SK-MEL-5 (cell line): ENCODE measurements at regions not wholly inside any gene's neighbourhood (a gene's known extent, or its start where the extent isn't known, plus 50 kb on each side); places are given as distances from the start of the nearest gene placed in this dataset.

Experiments
- DNase-seq: peaks from one replicate; pipeline ENCODE4 v3.0.0-alpha.2; 2016; ENCODE audit warnings: low read depth, low spot score
- in situ Hi-C: cut with HindIII; loops from 2 replicates; pipeline ENCODE4 v1.10.0; 2016; ENCODE audit warnings: low sequenced_read_pairs, high pct_unique_total_duplicates, low pct_unique_long_range_greater_than_20kb

DNA sequence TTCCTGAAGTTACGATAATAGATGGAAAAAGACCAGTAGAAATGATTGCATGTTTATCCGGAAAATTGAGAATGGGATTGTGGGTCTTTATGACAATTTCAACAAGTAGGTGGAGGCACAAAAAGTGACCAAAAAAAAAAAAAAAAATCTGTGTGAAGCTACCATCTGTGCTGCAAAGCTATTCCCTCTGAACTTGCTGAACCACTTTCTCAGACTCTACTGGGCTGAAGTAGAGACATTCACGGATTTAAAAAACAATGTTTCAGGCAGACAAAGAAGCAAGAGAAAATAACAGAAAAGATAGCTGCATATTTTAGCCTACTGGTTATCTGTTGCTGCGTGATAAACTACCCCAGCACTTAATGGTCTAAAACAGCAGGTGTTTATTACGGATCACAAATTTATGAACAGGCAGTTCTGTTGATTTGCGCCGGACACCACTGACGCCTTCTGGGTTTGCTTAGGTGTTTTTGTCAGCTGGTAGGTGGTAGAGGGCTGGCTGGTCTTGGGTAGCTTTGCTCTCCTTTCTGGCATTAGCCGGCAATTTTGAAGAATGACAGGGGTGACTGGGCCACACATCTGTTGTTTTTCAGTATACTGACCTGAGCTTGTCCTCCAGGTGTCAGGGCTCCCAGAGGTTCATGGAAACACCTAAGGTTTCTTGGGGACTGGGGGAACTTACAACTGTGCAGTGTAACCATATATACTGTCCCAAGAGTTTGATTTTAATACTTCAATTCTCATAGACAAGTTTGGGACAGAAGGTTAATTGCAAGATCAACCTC, 665.1 kb downstream of the CCSER2 start:
- no peak for DNase-seq
- in situ Hi-C loops, result no loop called here

- no peak for DNase-seq
- in situ Hi-C loops, result no loop called here
Observed at GRCh38 chr10:84994722-84995121, 666.3 kb downstream of the CCSER2 start.

- DNase-seq, result no peak
- in situ Hi-C loops, result no loop called here
Observed at GRCh38 chr10:84996580-84996979, 668.2 kb downstream of the CCSER2 start.

DNA sequence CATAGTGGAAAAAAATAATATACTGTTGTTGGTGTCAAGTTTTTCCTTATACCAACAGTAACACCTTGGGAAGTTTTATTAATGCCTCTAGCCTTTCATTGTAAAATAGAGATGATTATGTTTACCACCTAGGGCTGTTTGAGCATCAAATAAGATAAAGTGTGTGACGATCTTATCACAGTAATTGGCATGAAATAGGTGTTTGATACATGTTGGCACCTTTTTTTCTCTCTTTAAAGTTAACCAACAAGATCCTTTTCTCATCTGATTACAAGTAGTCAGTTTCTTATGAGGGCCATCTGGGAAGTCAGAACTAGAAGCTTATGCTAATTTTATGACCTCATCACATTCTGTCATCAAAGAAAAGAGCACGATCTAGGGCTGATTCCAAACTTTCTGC, 669.5 kb downstream of the CCSER2 start:
- in situ Hi-C loops, result no loop called here
- no peak for DNase-seq

DNA sequence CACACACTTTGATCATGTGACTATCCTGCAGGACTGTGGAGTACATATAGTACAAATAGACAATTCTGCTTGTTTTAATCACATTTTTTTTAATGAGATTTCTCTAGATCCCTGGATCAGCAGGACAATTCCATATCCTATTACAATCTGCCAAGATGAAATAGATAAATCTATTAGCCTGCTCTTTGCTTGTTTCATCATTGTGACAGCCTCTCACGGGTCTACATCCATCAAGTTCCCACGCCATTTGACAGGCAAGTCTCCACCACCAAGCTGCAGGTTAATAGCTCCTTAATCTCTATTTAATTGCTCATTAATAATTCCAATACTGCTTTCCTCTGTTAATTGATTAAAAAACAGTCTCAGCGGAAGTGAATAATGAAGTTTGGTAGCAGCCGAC, 671.5 kb downstream of the CCSER2 start:
- in situ Hi-C loops, result no loop called here
- no peak for DNase-seq

GRCh38 chr10:85003083-85003482, 674.7 kb downstream of the CCSER2 start:
- in situ Hi-C loops, result no loop called here
- DNase-seq, result no peak

DNA sequence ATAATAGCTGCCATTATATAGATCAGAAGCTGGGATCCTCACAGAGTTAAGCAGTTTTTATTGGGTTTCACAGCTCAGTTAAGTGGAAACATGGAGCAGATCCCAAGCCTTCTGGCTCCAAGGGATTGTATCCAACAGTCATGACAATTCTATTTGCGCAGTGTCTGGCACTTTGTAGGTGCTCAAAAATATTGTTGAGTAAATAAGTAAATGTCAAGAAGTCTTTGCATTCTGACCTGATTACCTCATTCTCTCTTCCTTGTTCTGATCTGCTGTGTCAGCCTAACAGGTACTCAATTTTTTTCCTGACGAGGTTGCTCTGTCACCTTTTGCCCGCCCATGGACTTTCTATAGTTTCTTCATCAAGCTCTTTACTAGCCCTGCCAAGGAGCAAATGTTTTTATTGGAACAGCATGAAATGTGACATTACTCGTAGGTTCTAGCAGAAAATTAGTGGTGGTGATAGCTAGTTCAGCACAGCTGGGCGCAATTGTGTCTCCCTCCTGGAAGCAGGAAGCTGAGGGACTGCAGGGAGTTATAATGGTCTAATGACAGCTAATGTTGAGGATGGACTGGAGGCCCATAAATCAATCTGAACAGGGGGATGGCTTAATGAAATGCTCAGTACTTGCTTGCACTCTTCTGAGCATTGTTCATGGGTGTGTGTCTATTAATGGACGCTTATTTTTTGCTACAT, 680.2 kb downstream of the CCSER2 start:
- in situ Hi-C loops, result no loop called here
- DNase-seq, result no peak

DNA sequence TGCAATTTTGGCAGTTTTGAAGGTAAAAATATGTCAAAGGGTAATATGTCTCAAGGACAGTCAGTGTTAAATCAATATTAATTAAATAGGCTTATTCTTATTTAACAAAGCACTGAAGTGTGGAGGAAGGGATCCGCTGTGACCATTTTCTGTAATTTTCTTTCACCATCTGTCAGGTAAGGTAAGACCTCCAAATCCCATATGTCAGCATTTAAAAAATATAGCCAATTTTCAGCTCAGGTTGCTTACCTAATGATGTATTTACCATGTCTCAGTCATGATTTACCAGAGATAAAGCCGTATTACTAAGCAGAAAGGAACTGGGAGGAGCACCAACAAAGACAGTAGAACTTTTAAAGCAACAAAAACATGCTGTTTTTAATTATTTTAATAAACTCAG, 683.9 kb downstream of the CCSER2 start:
- in situ Hi-C loops, result no loop called here
- DNase-seq, result no peak

DNA sequence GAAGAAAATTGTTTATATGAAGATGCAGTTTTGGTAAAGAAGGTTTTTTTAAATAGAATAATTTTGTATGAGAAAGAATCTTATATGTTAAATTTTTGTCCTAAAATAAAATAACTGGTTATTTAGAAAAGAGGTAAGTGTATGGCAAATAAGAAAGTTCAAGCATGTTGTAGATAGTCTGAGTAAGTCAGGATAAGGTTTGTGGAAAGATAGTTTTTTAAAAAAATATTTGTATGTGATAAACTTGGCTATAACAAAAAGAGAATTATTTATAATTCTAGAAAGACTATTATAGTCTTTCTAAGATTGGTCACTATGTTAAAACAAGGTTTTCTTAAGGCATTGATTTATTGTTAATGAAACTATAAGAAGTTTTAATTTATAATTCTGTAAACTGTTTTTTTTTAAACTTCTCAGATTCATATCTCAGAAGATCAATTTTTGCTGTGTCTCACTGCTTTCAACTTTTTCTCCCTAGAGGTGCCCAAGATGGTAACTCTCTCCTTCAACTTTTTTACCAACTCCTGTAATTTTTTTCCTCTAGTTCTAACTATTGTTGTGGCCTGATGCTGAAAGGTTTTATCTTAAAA, 698.6 kb downstream of the CCSER2 start:
- DNase-seq, result no peak
- in situ Hi-C loops, result no loop called here

- DNase-seq, result no peak
- in situ Hi-C loops, result no loop called here
Observed at GRCh38 chr10:85032981-85033380, 704.6 kb downstream of the CCSER2 start.

- in situ Hi-C loops, result no loop called here
- DNase-seq, result no peak
Observed at GRCh38 chr10:85036661-85037060, 708.3 kb downstream of the CCSER2 start.

- DNase-seq, result no peak
- in situ Hi-C loops, result no loop called here
Observed at GRCh38 chr10:85039311-85039710, 710.9 kb downstream of the CCSER2 start.

DNA sequence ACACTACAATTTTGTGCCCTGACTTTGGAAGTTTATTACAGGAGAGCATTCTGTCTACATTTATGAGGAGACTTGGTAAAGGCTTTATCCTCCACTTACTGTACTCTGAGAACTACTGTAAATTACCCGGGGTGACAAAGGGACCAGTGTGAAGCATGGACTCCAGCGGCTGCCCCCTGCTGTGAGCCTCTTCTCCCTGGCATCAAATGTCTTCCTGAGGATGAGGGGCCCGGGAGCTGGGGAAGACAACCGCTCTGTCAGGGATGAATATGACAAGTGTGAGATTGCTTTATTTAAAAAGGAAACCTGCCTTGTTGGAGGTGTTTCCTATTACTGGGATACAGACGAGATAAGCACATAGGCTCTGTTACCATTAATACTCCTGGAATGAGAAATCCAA, 714.8 kb downstream of the CCSER2 start:
- no peak for DNase-seq
- in situ Hi-C loops, result no loop called here

DNA sequence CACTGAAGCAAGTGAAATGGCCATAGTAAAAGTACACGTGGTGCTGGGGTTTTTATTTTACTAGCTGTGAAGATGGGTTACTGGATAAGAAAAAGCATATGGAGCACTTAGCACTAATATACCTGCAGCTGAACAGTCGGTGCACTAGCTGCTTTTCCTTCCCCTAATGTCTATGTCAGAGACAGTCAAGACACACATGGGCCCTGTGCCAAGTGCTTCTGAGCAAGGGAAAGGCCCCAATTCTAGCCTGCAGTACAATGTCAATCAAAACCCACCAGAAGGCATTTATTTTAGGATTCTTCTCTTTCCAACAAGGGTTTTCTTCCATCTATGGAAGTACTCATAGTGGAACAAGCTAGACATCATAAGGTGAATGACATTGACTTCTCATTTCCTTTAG, 716.7 kb downstream of the CCSER2 start:
- in situ Hi-C loops, result no loop called here
- DNase-seq, result no peak

GRCh38 chr10:85047170-85047834, 718.9 kb downstream of the CCSER2 start:
- DNase-seq, result no peak
- in situ Hi-C loops, result no loop called here

GRCh38 chr10:85047979-85048378, 719.6 kb downstream of the CCSER2 start:
- in situ Hi-C loops, result no loop called here
- DNase-seq, result no peak

DNA sequence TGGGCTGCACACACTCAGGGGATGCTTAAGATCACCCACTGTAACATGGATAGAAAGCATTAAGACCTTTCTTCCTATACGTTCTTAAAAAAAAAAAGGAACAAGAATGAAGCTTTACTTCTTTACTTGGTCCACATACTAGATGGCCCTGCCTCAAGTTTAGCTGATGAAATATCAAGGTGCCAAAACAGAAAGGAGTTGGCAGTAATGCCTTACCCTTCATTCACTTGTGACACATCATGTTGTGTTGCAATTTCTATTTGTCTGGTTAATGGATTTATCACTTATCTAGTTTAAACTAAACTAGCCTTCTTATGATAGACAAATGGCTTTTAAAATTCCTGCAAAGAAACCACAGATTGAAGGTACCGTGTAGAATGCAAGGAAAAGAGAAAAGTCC, 720.3 kb downstream of the CCSER2 start:
- DNase-seq, result no peak
- in situ Hi-C loops, result no loop called here

DNA sequence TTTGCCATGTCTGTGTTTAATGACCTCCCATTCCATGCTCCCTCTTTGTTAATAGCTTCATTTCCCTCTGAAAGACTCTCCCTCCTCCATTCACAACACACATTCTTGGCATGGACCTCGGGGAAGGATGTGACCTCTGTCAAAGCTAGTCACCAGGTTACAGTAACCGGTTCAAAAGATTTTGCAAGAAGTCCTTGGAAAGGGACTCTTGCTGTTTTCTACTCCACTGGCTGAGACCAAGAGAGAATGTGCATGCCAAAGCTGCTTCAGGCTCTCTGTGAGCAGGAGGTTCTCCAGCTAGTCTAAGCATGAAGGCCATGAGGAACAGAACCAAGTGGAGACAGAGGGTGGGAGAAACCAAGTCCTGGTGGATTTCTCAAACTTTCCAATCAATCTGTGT, 732.6 kb downstream of the CCSER2 start:
- in situ Hi-C loops, result no loop called here
- DNase-seq, result no peak
